ENCODE measurements at regions not wholly inside any gene's neighbourhood (a gene's known extent, or its start where the extent isn't known, plus 50 kb on each side); places are given as distances from the start of the nearest gene placed in this dataset.

DNA sequence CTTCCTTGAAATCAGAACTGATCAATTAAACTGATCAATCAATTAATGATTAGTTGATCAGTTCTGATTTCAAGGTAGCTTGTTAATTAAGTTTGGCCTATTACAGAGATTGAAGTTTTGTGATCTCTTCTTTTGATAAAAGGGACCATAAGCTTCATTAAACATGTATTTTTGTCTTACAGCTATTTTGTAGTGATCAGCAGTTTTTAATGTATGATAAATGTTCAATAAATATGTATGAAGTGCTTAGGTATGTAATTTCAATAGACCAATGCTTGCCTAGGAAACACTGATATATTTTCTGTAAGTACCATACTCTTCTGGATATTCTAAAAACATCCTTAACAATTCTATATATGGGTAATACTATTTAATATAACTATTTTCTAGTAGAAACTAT lies 569.6 kb downstream of the BRINP3 start:
- no peaks in the 10 kb centered on the region for H3K4me1 Mint-ChIP-seq (ENCODE audit: low read depth in 2 of 2)
- H3K4me3 Mint-ChIP-seq, result no peak overlapping the region
- H3K27me3 Mint-ChIP-seq, result no peaks in the 10 kb centered on the region
- no peak overlapping the region for H3K27ac Mint-ChIP-seq
- peaks cover 18 to 26% of the 10 kb centered on the region in 2 donors for H3K9me3 Mint-ChIP-seq
- H3K36me3 Mint-ChIP-seq (ENCODE audit: insufficient read depth), result no peaks in the 10 kb centered on the region
- DNase-seq (no peak), ATAC-seq (replicated peaks) (no peak)

DNA sequence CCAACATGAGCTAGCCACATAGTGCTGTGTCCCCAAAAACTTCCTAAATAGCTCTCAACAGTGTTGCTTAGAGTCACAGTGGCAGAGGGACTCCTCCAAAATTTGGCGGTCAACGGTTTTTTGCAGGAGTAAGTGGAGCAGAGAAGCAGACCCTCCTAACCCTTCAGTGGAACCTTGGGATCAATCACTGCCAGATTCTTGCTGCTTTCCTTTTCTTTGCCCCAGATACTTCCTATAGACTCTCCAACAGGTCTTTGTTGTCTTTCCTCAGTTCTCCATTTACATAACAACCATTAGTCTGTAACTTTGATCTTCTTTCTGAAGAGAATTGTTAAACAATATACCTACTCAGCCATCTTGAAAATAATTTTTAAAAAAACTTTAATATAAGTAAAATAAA lies 556.1 kb downstream of the BRINP3 start:
- Mint-ChIP-seq H3K27ac (no peak overlapping the region), H3K9me3 (peaks cover 16 to 41% of the 10 kb centered on the region in 2 donors), H3K4me1 (ENCODE audit: low read depth in 2 of 2) (no peaks in the 10 kb centered on the region), H3K27me3 (no peaks in the 10 kb centered on the region), H3K36me3 (ENCODE audit: insufficient read depth) (no peaks in the 10 kb centered on the region), H3K4me3 (no peak overlapping the region)
- DNase-seq (no peak), ATAC-seq (replicated peaks) (no peak)

DNA sequence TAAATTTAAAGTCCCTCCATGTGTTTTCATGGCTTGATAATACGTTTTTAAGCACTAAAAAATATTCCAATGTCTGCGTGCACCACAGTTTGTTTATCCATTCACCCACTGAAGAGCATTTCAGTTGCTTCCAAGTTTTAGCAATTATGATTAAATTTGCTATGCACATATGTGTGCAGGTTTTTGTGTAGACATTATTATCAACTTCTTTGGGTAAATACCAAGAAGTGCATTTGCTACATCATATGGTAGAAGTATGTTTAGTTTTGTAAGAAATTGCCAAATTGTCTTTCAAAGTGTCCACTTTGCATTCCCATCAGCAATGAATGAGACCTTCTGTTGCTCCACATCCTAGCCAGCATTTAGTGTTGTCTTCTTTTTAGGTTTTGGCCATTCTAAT lies 550.0 kb downstream of the BRINP3 start:
- DNase-seq, result no peak

DNA sequence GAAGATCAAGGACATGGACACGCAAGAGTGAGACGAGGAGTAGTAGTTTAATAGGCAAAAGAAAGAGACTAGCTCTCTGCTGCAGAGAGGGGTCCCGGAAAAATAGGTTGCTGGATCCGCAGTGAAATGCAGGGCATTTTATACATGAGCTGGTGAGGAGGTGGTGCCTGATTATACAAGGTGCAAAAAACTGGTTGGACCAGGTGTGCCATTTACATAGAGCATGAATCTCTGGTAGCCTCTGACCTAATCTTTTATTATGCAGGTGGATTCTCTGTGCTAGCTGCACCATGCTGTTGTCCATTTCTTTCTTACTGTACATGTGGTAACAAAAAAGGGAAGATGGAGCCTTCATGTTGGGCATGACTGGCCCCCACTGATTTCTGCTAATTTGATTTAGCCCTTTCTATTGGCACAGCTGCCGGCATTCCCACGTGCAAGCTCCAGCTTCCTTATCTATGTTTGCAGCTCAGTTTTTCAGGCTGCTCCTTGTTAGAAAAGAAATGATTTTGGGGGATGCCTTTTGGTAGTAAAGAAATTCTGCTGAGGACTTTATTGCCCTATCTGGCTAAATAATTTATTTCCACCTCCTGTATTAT lies 548.1 kb downstream of the BRINP3 start:
- ATAC-seq (replicated peaks) (no peak), DNase-seq (no peak)
- Mint-ChIP-seq H3K27ac (no peak overlapping the region), H3K36me3 (ENCODE audit: insufficient read depth) (no peaks in the 10 kb centered on the region), H3K4me3 (no peak overlapping the region), H3K9me3 (peaks cover 3 to 10% of the 10 kb centered on the region in 2 donors), H3K4me1 (ENCODE audit: low read depth in 2 of 2) (no peaks in the 10 kb centered on the region), H3K27me3 (no peaks in the 10 kb centered on the region)

More for the DNA sequence above, 550.0 kb downstream of the BRINP3 start:
- no peak for ATAC-seq (replicated peaks)
- H3K27ac Mint-ChIP-seq, result no peak overlapping the region
- H3K27me3 Mint-ChIP-seq, result no peaks in the 10 kb centered on the region
- no peak overlapping the region for H3K4me3 Mint-ChIP-seq
- no peaks in the 10 kb centered on the region for H3K36me3 Mint-ChIP-seq (ENCODE audit: insufficient read depth)
- H3K4me1 Mint-ChIP-seq (ENCODE audit: low read depth in 2 of 2), result no peaks in the 10 kb centered on the region
- peaks cover 13 to 14% of the 10 kb centered on the region in 2 donors for H3K9me3 Mint-ChIP-seq

- no peaks in the 10 kb centered on the region for H3K4me1 Mint-ChIP-seq (ENCODE audit: low read depth in 2 of 2)
- H3K4me3 Mint-ChIP-seq, result no peak overlapping the region
- DNase-seq (no peak), ATAC-seq (replicated peaks) (no peak)
- no peak overlapping the region for H3K27ac Mint-ChIP-seq
- peaks cover 8 to 12% of the 10 kb centered on the region in 2 donors for H3K9me3 Mint-ChIP-seq
- H3K36me3 Mint-ChIP-seq (ENCODE audit: insufficient read depth), result no peaks in the 10 kb centered on the region
- H3K27me3 Mint-ChIP-seq, result no peaks in the 10 kb centered on the region
Observed at GRCh38 chr1:189936861-189937260, 540.8 kb downstream of the BRINP3 start.

GRCh38 chr1:189939967-189940366 lies 537.7 kb downstream of the BRINP3 start:
- H3K36me3 Mint-ChIP-seq (ENCODE audit: insufficient read depth), result no peaks in the 10 kb centered on the region

DNA sequence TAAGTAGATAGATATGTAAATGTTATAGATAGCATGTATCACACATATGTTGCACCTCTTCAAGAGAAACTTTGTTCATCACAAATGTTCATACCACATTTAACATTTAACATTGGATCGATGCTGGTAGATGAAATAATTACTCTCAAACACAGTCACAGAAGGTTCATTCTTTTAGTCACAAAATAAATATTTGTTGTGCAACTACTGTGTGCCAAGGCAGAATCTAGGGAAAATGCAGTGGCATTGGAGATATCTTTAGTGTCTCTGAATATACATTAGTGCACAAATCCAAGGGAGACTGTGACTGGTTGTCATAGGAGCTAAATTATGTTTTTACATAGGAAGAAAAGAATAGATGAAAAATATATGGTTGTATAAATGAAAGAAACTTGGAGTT lies 535.7 kb downstream of the BRINP3 start:
- no peaks in the 10 kb centered on the region for H3K27me3 Mint-ChIP-seq
- ATAC-seq (replicated peaks), result no peak
- no peak overlapping the region for H3K4me3 Mint-ChIP-seq
- no peak for DNase-seq
- no peaks in the 10 kb centered on the region for H3K36me3 Mint-ChIP-seq (ENCODE audit: insufficient read depth)
- H3K9me3 Mint-ChIP-seq, result peaks cover 4 to 10% of the 10 kb centered on the region in 2 donors
- H3K4me1 Mint-ChIP-seq (ENCODE audit: low read depth in 2 of 2), result no peaks in the 10 kb centered on the region
- no peak overlapping the region for H3K27ac Mint-ChIP-seq

More at GRCh38 chr1:189939967-189940366, 537.7 kb downstream of the BRINP3 start:
- no peak overlapping the region for H3K27ac Mint-ChIP-seq
- ATAC-seq (replicated peaks), result no peak
- no peak overlapping the region for H3K4me3 Mint-ChIP-seq
- DNase-seq, result no peak
- H3K4me1 Mint-ChIP-seq (ENCODE audit: low read depth in 2 of 2), result no peaks in the 10 kb centered on the region
- no peaks in the 10 kb centered on the region for H3K27me3 Mint-ChIP-seq
- H3K9me3 Mint-ChIP-seq, result peaks cover 5 to 8% of the 10 kb centered on the region in 2 donors

DNA sequence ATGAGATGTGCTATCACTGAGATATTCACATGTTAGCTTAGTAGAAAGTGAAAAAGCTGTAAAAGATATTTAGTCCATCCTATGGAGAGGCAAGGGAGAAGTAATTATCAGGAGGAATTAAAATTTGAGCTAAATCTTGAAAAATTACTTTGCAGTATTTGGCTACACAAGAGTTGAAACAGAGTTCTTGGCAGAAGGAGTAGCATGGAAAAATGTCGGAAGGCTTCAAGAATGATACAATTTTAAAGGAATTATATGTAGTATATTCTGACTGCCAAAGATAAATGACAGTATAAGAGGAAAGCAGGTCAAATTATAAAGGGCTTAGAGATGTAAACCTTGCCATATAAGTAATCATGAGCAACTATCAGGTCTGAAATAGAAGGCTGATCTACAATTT lies 518.9 kb downstream of the BRINP3 start:
- Mint-ChIP-seq H3K27ac (no peak overlapping the region), H3K27me3 (no peaks in the 10 kb centered on the region), H3K9me3 (peaks cover 2 to 7% of the 10 kb centered on the region in 2 donors), H3K36me3 (ENCODE audit: insufficient read depth) (no peaks in the 10 kb centered on the region), H3K4me3 (no peak overlapping the region), H3K4me1 (ENCODE audit: low read depth in 2 of 2) (no peaks in the 10 kb centered on the region)
- DNase-seq (no peak), ATAC-seq (replicated peaks) (no peak)

GRCh38 chr1:189960769-189961168 lies 516.9 kb downstream of the BRINP3 start:
- no peaks in the 10 kb centered on the region for H3K36me3 Mint-ChIP-seq (ENCODE audit: insufficient read depth)
- no peak overlapping the region for H3K4me3 Mint-ChIP-seq
- ATAC-seq (replicated peaks), result no peak
- H3K27me3 Mint-ChIP-seq, result no peaks in the 10 kb centered on the region
- no peak for DNase-seq
- no peaks in the 10 kb centered on the region for H3K4me1 Mint-ChIP-seq (ENCODE audit: low read depth in 2 of 2)
- H3K27ac Mint-ChIP-seq, result no peak overlapping the region
- H3K9me3 Mint-ChIP-seq, result peaks cover 2 to 7% of the 10 kb centered on the region in 2 donors

DNA sequence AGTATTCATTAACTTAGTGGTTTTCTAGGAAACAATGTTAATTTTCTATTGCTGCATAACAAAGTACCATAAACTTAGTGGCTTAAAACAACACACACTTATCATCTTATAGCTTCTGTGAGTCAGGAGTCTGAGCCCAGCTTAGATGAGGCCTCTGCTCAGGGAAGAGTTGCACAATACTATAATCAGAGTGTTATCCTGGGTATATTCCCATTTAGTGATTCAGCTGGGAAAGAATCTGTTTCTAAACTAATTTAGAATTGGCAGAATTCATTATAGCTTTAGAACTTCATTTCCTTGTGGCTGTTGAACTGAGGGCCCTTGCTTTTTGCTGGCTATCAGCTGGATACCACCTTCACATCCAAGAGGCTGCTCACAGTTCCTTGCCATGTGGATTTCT lies 515.5 kb downstream of the BRINP3 start:
- H3K27me3 Mint-ChIP-seq, result no peaks in the 10 kb centered on the region
- peaks cover 6 to 12% of the 10 kb centered on the region in 2 donors for H3K9me3 Mint-ChIP-seq
- H3K4me1 Mint-ChIP-seq (ENCODE audit: low read depth in 2 of 2), result no peaks in the 10 kb centered on the region
- H3K36me3 Mint-ChIP-seq (ENCODE audit: insufficient read depth), result no peaks in the 10 kb centered on the region
- no peak overlapping the region for H3K27ac Mint-ChIP-seq
- ATAC-seq (replicated peaks) (no peak), DNase-seq (no peak)
- H3K4me3 Mint-ChIP-seq, result no peak overlapping the region

DNA sequence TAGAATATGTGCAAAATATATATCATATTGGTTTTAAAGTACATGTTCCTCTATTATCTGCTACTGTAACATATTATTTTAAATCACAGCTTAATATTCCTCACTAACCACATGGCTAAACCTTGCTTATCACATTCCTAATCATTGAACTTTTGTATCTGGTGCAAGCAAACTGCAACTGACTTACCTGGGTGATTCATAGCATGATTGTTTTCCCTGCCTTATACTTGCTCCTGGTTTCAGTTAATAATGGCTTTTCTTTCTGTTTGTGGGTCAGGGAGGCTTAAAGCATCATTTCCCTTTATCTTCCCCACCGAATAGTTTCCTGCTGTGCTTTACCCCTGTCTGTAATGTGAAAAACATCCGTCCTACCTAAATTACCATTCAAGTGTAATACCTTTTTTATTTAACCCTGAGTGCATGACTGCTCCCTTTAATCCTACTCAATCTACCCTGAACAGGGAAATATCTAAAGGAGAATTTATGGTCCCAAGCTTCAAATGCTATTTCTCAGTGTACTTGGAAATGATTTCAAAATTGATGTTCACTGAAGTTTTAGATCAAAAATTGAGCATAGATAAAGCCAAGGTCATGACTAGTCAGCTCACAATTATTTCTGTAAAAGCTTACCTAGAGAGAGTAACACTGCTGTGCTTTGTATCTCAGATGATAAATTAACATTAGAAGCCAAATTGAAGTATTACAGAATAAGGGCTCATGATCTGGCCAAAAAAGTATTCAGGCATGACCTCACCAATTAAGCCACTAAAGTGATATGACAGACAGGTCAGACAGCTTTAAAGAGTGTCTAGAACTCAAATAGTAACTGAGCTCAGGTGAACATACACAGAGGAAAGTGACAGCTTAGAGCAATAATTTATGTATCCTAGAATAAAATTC lies 507.1 kb downstream of the BRINP3 start:
- no peak for DNase-seq

GRCh38 chr1:189971656-189972055 lies 506.0 kb downstream of the BRINP3 start:
- Mint-ChIP-seq H3K27me3 (no peaks in the 10 kb centered on the region), H3K4me3 (no peak overlapping the region), H3K36me3 (ENCODE audit: insufficient read depth) (no peaks in the 10 kb centered on the region), H3K4me1 (ENCODE audit: low read depth in 2 of 2) (no peaks in the 10 kb centered on the region), H3K9me3 (peaks cover 7 to 15% of the 10 kb centered on the region in 2 donors), H3K27ac (no peak overlapping the region)
- DNase-seq (no peak), ATAC-seq (replicated peaks) (no peak)

More for the DNA sequence above, 507.1 kb downstream of the BRINP3 start:
- Mint-ChIP-seq H3K27me3 (no peaks in the 10 kb centered on the region), H3K4me1 (ENCODE audit: low read depth in 2 of 2) (no peaks in the 10 kb centered on the region), H3K4me3 (no peak overlapping the region), H3K36me3 (ENCODE audit: insufficient read depth) (no peaks in the 10 kb centered on the region), H3K27ac (no peak overlapping the region), H3K9me3 (peaks cover 8 to 14% of the 10 kb centered on the region in 2 donors)
- ATAC-seq (replicated peaks), result no peak

DNA sequence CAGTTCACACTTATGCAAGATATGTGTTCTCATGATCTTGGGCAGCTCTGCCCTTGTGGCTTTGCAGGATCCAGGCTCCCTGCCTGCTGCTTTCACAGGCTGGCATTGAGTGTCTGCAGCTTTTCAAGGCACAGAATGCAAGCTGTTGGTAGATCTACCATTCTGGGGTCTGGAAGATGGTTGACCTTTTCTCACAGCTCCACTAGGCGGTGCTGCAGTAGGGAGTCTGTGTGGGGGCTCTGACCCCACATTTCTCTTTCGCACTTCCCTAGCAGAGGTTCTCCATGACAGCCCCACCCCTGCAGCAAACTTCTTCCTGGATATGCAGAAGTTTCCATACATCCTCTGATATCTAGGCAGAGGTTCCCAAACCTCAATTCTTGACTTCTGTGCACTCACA lies 500.5 kb downstream of the BRINP3 start:
- ATAC-seq (replicated peaks) (no peak), DNase-seq (no peak)
- no peaks in the 10 kb centered on the region for H3K27me3 Mint-ChIP-seq
- no peak overlapping the region for H3K27ac Mint-ChIP-seq
- H3K4me3 Mint-ChIP-seq, result no peak overlapping the region
- peaks cover 21 to 23% of the 10 kb centered on the region in 2 donors for H3K9me3 Mint-ChIP-seq
- H3K36me3 Mint-ChIP-seq (ENCODE audit: insufficient read depth), result no peaks in the 10 kb centered on the region
- no peaks in the 10 kb centered on the region for H3K4me1 Mint-ChIP-seq (ENCODE audit: low read depth in 2 of 2)
